Uterus (tissue), 3 donors: ENCODE measurements at regions not wholly inside any gene's neighbourhood (a gene's known extent, or its start where the extent isn't known, plus 50 kb on each side); places are given as distances from the start of the nearest gene placed in this dataset.

Experiments
- DNase-seq, 2 donors: peaks; one replicate each; pipeline ENCODE4 v3.0.0-alpha.2; 2019 to 2020
- H3K27ac ChIP-seq, 2 donors: fragments of 200-600 bp; sonication (generic); 1 replicate in 1 of 2; 2 replicates in 1 of 2; pipeline ENCODE4 v1.5.1; 2016 to 2018
- H3K27me3 ChIP-seq, 2 donors: fragments of 200-600 bp; sonication (generic); one replicate each; pipeline ENCODE4 v1.5.1; 2018 to 2019; ENCODE audit warnings: control low read depth in 1 of 2
- H3K36me3 ChIP-seq, 2 donors: fragments of 200-600 bp; sonication (generic); one replicate each; pipeline ENCODE4 v1.5.1; 2019; ENCODE audit warnings: control low read depth in 1 of 2
- H3K4me1 ChIP-seq, 2 donors: fragments of 200-600 bp; sonication (generic); one replicate each; pipeline ENCODE4 v1.5.1; 2018 to 2019; ENCODE audit warnings: control low read depth in 1 of 2
- H3K4me3 ChIP-seq, 2 donors: fragments of 200-600 bp; sonication (generic); 1 replicate in 1 of 2; 2 replicates in 1 of 2; pipeline ENCODE4 v1.5.1; 2018 to 2019; ENCODE audit warnings: mild to moderate bottlenecking in 1 of 2
- H3K9me3 ChIP-seq, 2 donors: fragments of 200-600 bp; sonication (generic); one replicate each; pipeline ENCODE4 v1.5.1; 2019; ENCODE audit warnings: control low read depth in 1 of 2
- POLR2A ChIP-seq, 2 donors: fragments of 450-650 bp; IDR thresholded peaks; one replicate each; pipeline ENCODE4 v1.6.1; 2016; ENCODE audit warnings: antibody characterized with exemption in 2 of 2, mild to moderate bottlenecking in 1 of 2, moderate library complexity in 1 of 2
- intact Hi-C: fragments of 100-400 bp; cut with DNase I; formaldehyde crosslinking; loops from one replicate; pipeline ENCODE4 v1.15.1; 2023; ENCODE audit warnings: low total_unique reads
- TF ChIP-seq, protein P1 (sequence below), 4 experiments: fragments of 200-600 bp in 2 of 4; fragments of 450-650 bp in 2 of 4; sonication (generic) in 2 of 4; IDR thresholded peaks; one replicate each; pipeline ENCODE4 v1.5.1; 2016 to 2019; ENCODE audit warnings: antibody characterized with exemption in 4 of 4, mild to moderate bottlenecking in 2 of 4, moderate library complexity in 1 of 4
- donor health status: DM: yes; HTN: yes; CAD: no.

DNA sequence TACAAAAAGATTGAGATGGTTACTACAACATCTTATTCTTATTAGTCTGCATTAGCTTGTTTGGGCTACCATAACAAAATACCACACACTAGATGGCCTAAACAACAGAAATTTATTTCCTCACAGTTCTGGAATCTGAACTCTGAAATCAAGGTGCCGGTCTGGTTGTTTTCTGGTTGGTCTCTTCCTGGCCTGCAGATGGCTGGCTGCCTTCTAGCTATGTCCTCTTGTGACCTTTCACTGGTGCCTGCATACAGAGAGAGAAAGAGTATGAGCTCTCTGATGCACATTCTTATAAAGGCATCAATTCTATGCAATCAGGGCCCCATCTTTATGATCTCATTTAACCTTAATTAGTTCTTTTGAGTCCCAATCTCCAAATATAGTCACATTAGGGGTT lies 696.5 kb downstream of the TDRD15 start:
- H3K4me3 ChIP-seq = no peak overlapping the region
- no peaks in the 10 kb centered on the region for H3K4me1 ChIP-seq
- DNase-seq = no peak
- H3K36me3 ChIP-seq = no peaks in the 10 kb centered on the region
- intact Hi-C loops = no loop called here
- no peak overlapping the region for H3K27ac ChIP-seq
- no peaks in the 10 kb centered on the region for H3K27me3 ChIP-seq
- TF ChIP-seq, protein P1, sequence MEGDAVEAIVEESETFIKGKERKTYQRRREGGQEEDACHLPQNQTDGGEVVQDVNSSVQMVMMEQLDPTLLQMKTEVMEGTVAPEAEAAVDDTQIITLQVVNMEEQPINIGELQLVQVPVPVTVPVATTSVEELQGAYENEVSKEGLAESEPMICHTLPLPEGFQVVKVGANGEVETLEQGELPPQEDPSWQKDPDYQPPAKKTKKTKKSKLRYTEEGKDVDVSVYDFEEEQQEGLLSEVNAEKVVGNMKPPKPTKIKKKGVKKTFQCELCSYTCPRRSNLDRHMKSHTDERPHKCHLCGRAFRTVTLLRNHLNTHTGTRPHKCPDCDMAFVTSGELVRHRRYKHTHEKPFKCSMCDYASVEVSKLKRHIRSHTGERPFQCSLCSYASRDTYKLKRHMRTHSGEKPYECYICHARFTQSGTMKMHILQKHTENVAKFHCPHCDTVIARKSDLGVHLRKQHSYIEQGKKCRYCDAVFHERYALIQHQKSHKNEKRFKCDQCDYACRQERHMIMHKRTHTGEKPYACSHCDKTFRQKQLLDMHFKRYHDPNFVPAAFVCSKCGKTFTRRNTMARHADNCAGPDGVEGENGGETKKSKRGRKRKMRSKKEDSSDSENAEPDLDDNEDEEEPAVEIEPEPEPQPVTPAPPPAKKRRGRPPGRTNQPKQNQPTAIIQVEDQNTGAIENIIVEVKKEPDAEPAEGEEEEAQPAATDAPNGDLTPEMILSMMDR (IDR thresholded peaks at IDR 0.05) = no peak
- TF ChIP-seq POLR2A (IDR thresholded peaks at IDR 0.05) = no peak
- H3K9me3 ChIP-seq = no peaks in the 10 kb centered on the region

DNA sequence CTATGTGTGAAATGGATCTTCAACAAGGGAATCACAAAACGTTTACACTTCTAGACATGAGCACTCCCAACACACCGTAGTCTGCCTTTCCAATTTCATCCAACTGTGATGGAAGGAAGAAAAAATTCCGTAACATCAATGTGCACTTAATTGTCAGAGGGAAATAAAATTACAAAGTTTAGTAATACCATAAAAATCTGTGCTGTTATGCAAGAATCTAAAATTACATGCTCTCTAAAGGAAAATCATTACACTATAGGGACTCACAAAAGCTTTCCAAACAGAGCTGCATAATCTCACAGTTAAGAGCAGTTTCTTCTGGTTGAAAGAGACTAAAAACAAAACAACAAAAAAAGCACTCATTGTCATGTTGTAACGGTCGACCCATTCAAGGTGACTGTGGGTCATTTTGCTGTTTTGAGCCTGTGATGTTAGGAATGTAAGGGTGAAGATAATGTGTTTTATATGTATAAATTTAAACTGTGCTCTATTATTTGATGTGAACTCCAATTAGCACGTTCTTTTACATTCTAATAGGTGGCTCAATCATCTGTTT lies 698.0 kb downstream of the TDRD15 start:
- Histone ChIP-seq H3K27me3 (no peaks in the 10 kb centered on the region), H3K4me3 (no peak overlapping the region), H3K36me3 (no peaks in the 10 kb centered on the region), H3K4me1 (no peaks in the 10 kb centered on the region), H3K9me3 (no peaks in the 10 kb centered on the region), H3K27ac (no peak overlapping the region)
- intact Hi-C loops = no loop called here
- DNase-seq = no peak
- TF ChIP-seq, protein P1 (IDR thresholded peaks at IDR 0.05) = no peak
- no peak for TF ChIP-seq POLR2A (IDR thresholded peaks at IDR 0.05)

DNA sequence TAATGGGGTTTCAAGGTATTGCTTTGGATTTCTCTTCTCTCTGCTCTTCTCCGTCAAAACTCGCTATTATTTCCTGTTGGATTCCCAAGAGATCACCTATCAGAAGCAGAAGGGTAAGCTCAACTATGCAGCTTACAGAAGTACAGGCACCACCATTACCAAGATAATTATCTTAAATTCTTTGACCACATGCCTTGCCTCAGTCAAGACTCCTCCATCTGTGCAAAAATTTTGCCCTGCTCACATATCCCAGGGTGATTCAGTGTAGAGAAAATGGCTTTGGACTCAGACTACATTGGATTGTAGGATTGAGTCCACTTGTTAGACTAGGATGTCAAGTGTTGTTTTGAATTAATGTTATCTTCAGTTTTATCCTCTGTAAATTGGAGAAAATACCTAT lies 698.7 kb downstream of the TDRD15 start:
- DNase-seq = no peak
- no peaks in the 10 kb centered on the region for H3K4me1 ChIP-seq
- H3K9me3 ChIP-seq = no peaks in the 10 kb centered on the region
- no peaks in the 10 kb centered on the region for H3K36me3 ChIP-seq
- no peaks in the 10 kb centered on the region for H3K27me3 ChIP-seq
- TF ChIP-seq POLR2A (IDR thresholded peaks at IDR 0.05) = no peak
- TF ChIP-seq, protein P1 (IDR thresholded peaks at IDR 0.05) = no peak
- H3K4me3 ChIP-seq = no peak overlapping the region
- H3K27ac ChIP-seq = no peak overlapping the region
- intact Hi-C loops = no loop called here

DNA sequence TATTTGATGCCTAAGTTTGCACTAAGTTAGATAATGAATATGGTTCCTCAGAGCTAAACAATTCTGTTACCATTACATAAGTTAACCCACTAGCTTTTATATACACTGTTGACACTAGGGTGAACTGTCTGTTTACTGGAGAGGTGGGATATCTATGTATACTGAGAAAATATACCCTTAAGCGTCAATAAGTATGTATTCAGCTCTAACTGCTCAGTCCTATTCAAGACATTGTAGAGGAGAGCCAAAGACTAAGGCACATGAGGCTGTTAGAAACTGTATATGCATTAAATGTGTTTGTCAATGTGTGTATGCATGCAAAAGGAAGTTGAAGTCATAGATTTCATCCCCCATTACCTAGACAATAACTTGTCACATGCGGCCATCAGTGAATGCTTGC lies 710.0 kb downstream of the TDRD15 start:
- H3K9me3 ChIP-seq = no peaks in the 10 kb centered on the region
- DNase-seq = no peak
- H3K36me3 ChIP-seq = no peaks in the 10 kb centered on the region
- no peaks in the 10 kb centered on the region for H3K4me1 ChIP-seq
- no peak overlapping the region for H3K4me3 ChIP-seq
- H3K27ac ChIP-seq = no peak overlapping the region
- no peaks in the 10 kb centered on the region for H3K27me3 ChIP-seq
- TF ChIP-seq, protein P1 (IDR thresholded peaks at IDR 0.05) = no peak
- no peak for TF ChIP-seq POLR2A (IDR thresholded peaks at IDR 0.05)
- intact Hi-C loops = no loop called here

DNA sequence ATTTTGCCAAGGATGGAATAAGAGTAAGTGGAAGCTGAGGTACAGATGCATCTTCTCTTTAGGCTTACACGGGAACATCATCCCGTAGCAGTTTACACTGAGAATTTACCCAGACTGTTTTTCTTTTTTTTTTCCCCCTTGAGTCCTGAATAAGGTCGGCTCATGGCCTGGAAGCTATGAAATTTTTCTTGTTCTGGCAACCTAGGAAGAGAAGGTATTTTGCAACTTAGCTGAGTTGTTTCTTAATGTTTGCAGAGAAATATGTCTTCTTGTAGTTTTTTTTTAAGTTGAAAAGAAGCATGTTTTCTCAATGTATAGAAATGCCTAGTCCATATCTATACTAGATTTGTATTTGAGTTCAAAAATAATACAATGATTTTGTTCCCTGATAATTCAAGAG lies 712.5 kb downstream of the TDRD15 start:
- H3K27ac ChIP-seq = no peak overlapping the region
- H3K4me1 ChIP-seq = no peaks in the 10 kb centered on the region
- intact Hi-C loops = no loop called here
- no peaks in the 10 kb centered on the region for H3K36me3 ChIP-seq
- TF ChIP-seq, protein P1 (IDR thresholded peaks at IDR 0.05) = no peak
- no peak for TF ChIP-seq POLR2A (IDR thresholded peaks at IDR 0.05)
- H3K4me3 ChIP-seq = no peak overlapping the region
- no peaks in the 10 kb centered on the region for H3K9me3 ChIP-seq
- DNase-seq = no peak
- H3K27me3 ChIP-seq = no peaks in the 10 kb centered on the region
